ENCODE measurements at regions not wholly inside any gene's neighbourhood (a gene's known extent, or its start where the extent isn't known, plus 50 kb on each side); places are given as distances from the start of the nearest gene placed in this dataset.

DNA sequence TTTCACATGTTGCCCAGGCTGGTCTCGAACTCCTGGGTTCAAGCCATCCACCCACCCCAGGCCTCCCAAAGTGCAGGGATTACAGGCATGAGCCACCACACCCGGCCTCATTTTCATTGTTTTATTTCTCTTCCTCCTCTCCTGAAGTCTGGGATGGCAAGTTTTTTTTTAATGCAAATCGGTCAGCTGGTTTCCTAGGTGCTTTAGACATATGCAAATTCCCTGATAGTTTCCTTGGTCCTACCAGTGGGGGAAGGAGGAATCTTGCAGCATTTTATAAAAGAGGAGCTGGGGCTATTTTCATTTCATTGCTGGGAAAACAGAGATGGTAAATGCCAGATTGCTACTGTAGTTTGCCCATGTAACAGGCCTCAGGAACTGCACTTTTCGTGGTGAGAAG, 179.4 kb downstream of the ACTL7B start:
- TF ChIP-seq, protein P1, sequence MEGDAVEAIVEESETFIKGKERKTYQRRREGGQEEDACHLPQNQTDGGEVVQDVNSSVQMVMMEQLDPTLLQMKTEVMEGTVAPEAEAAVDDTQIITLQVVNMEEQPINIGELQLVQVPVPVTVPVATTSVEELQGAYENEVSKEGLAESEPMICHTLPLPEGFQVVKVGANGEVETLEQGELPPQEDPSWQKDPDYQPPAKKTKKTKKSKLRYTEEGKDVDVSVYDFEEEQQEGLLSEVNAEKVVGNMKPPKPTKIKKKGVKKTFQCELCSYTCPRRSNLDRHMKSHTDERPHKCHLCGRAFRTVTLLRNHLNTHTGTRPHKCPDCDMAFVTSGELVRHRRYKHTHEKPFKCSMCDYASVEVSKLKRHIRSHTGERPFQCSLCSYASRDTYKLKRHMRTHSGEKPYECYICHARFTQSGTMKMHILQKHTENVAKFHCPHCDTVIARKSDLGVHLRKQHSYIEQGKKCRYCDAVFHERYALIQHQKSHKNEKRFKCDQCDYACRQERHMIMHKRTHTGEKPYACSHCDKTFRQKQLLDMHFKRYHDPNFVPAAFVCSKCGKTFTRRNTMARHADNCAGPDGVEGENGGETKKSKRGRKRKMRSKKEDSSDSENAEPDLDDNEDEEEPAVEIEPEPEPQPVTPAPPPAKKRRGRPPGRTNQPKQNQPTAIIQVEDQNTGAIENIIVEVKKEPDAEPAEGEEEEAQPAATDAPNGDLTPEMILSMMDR (conservative IDR thresholded peaks at IDR 0.05) = no peak
- H3K4me3 Mint-ChIP-seq = no peak overlapping the region
- H3K56ac ChIP-seq (ENCODE audit: insufficient read length, low read depth, low read length) = no peak overlapping the region
- H3K23ac ChIP-seq (ENCODE audit: insufficient read length, low read depth, low read length) = no peak overlapping the region
- no peak for DNase-seq
- no peak overlapping the region for H3K4ac ChIP-seq (ENCODE audit: low read depth, low read length)
- H2BK12ac ChIP-seq (ENCODE audit: insufficient read length, low read depth, low read length) = no peak overlapping the region
- no peaks in the 10 kb centered on the region for H3K79me1 ChIP-seq (ENCODE audit: insufficient read depth, low read depth, low read length, poor library complexity, severe bottlenecking)
- no peak overlapping the region for H3T11ph ChIP-seq (ENCODE audit: low read length)
- H3K36me3 Mint-ChIP-seq (ENCODE audit: insufficient read depth in 1 of 3, low read depth in 3 of 3) = no peaks in the 10 kb centered on the region
- H2AK5ac ChIP-seq (ENCODE audit: insufficient read length, low read length) = no peak overlapping the region
- H3K4me1 ChIP-seq (ENCODE audit: insufficient read depth, low read length) = peaks cover 5% of the 10 kb centered on the region
- no peak overlapping the region for H2BK15ac ChIP-seq (ENCODE audit: low read depth, low read length)
- no peaks in the 10 kb centered on the region for H3K9me3 ChIP-seq (ENCODE audit: control insufficient read depth, low read depth, low read length)
- no peaks in the 10 kb centered on the region for H3K79me2 ChIP-seq (ENCODE audit: insufficient read depth, low read length)
- H3K14ac ChIP-seq (ENCODE audit: insufficient read depth, low read length) = no peak overlapping the region
- H3K18ac ChIP-seq (ENCODE audit: insufficient read length, low read depth, low read length) = no peak overlapping the region
- H3K27ac ChIP-seq (ENCODE audit: insufficient read length, low read depth, low read length) = no peak overlapping the region
- H3K27me3 ChIP-seq (ENCODE audit: insufficient read depth, low read length) = no peaks in the 10 kb centered on the region; the same call in 1 of the 2 replicates
- no peak overlapping the region for H2BK20ac ChIP-seq (ENCODE audit: low read depth, low read length, poor library complexity, severe bottlenecking)
- no peak overlapping the region for H2BK120ac ChIP-seq (ENCODE audit: low read depth, low read length, poor library complexity, severe bottlenecking)
- no peak overlapping the region for H4K91ac ChIP-seq (ENCODE audit: insufficient read length, low read depth, low read length)
- H3K27me3 Mint-ChIP-seq (ENCODE audit: low read depth) = peaks cover 2% of the 10 kb centered on the region; the same call in 1 of the 2 replicates
- no peak overlapping the region for H3K9ac ChIP-seq (ENCODE audit: extremely low read depth, insufficient read length, low read length)
- peaks cover 13 to 16% of the 10 kb centered on the region in 2 experiments for H3K4me1 Mint-ChIP-seq
- WGBS (ENCODE audit: extremely low coverage, insufficient read length, low lambda C conversion rate) = no CpG with 5 or more reads among the region's 4 CpGs
- peak overlapping the region; percentile 47 for H3K4me2 ChIP-seq (ENCODE audit: insufficient read depth, insufficient read length, low read length)
- peak overlapping the region in 2 of 3 experiments; percentile 69 to 78; a peak in 1 of 7 replicates for H3K27ac Mint-ChIP-seq
- no peak overlapping the region for H4K8ac ChIP-seq (replicated peaks; ENCODE audit: insufficient read length, low read depth, low read length)
- H2AFZ ChIP-seq (ENCODE audit: low read length) = no peak overlapping the region
- H2BK5ac ChIP-seq (ENCODE audit: insufficient read length, low read length) = no peak overlapping the region
- no peaks in the 10 kb centered on the region for H3K9me3 Mint-ChIP-seq
- H3K23me2 ChIP-seq (ENCODE audit: insufficient read length, low read depth, low read length, poor library complexity, severe bottlenecking) = no peaks in the 10 kb centered on the region
- no peaks in the 10 kb centered on the region for H4K20me1 ChIP-seq (ENCODE audit: control insufficient read depth, insufficient read depth, insufficient read length)
- H4K5ac ChIP-seq (ENCODE audit: insufficient read length, low read depth, low read length) = no peak overlapping the region
